Right ventricle myocardium inferior (tissue), 1 donor: ENCODE measurements at regions not wholly inside any gene's neighbourhood (a gene's known extent, or its start where the extent isn't known, plus 50 kb on each side); places are given as distances from the start of the nearest gene placed in this dataset.

Experiments
- ATAC-seq: fragments of 200-7000 bp; cut with Tn5 transposase; one replicate; pipeline ENCODE4 v1.9.1; 2020; ENCODE audit warnings: mild to moderate bottlenecking, moderate library complexity
- DNase-seq: peaks from one replicate; pipeline ENCODE4 v3.0.0; 2021; ENCODE audit errors: missing footprints
- intact Hi-C: fragments of 100-400 bp; cut with DNase I; formaldehyde crosslinking; loops from one replicate; pipeline ENCODE4 v1.11.0; 2022
- donor health status: DM: no; HTN: yes; CAD: no; lungs with severe emphysema.

GRCh38 chr5:58403822-58404433 lies 56.0 kb downstream of the PLK2 start:
- intact Hi-C loops: no loop called here
- no peak for DNase-seq
- no peak for ATAC-seq

- ATAC-seq (no peak), DNase-seq (no peak)
- intact Hi-C loops: no loop called here
These were observed 58.2 kb downstream of the PLK2 start for GRCh38 chr5:58401701-58402100.

GRCh38 chr5:58400737-58401136 lies 59.1 kb downstream of the PLK2 start:
- intact Hi-C loops: no loop called here
- no peak for DNase-seq
- peak; percentile 44 for ATAC-seq

- DNase-seq (no peak), ATAC-seq (no peak)
- intact Hi-C loops: no loop called here
These were observed 59.9 kb downstream of the PLK2 start for GRCh38 chr5:58399951-58400350.

GRCh38 chr5:58394339-58394738 lies 65.5 kb downstream of the PLK2 start:
- ATAC-seq (no peak), DNase-seq (no peak)
- intact Hi-C loops: no loop called here

- ATAC-seq (no peak), DNase-seq (no peak)
- intact Hi-C loops: no loop called here
These were observed 66.2 kb downstream of the PLK2 start for GRCh38 chr5:58393716-58394115.

- intact Hi-C loops: no loop called here
- DNase-seq (no peak), ATAC-seq (no peak)
These were observed 67.4 kb downstream of the PLK2 start for GRCh38 chr5:58392496-58392895.

- DNase-seq (no peak), ATAC-seq (no peak)
- intact Hi-C loops: no loop called here
These were observed 76.4 kb downstream of the PLK2 start for GRCh38 chr5:58383448-58383847.

- ATAC-seq: no peak
- intact Hi-C loops: no loop called here
- DNase-seq: no peak
These were observed 77.8 kb downstream of the PLK2 start for GRCh38 chr5:58382131-58382534.

GRCh38 chr5:58381566-58381965 lies 78.3 kb downstream of the PLK2 start:
- ATAC-seq (no peak), DNase-seq (no peak)
- intact Hi-C loops: no loop called here

GRCh38 chr5:58380655-58381054 lies 79.2 kb downstream of the PLK2 start:
- no peak for ATAC-seq
- intact Hi-C loops: no loop called here
- no peak for DNase-seq

GRCh38 chr5:58378613-58379390 lies 81.1 kb downstream of the PLK2 start:
- intact Hi-C loops: no loop called here
- DNase-seq (no peak), ATAC-seq (no peak)

GRCh38 chr5:58370606-58371005 lies 89.3 kb downstream of the PLK2 start:
- ATAC-seq (no peak), DNase-seq (no peak)
- intact Hi-C loops: no loop called here

- ATAC-seq (peak; percentile 69), DNase-seq (no peak)
- intact Hi-C loops: loop anchor here (10.0 kb wide), 1 partner anchor 85 kb away; no protein-coding TSS in a partner anchor
These were observed 90.2 kb downstream of the PLK2 start for GRCh38 chr5:58369513-58370190.

- intact Hi-C loops: loop anchor here (10.0 kb wide), 1 partner anchor 88 kb away; no protein-coding TSS in a partner anchor
- DNase-seq (no peak), ATAC-seq (peak; percentile 82)
These were observed 93.4 kb downstream of the PLK2 start for GRCh38 chr5:58366461-58366860.

GRCh38 chr5:58365791-58366190 lies 94.1 kb downstream of the PLK2 start:
- intact Hi-C loops: loop anchor here (10.0 kb wide), 1 partner anchor 89 kb away; no protein-coding TSS in a partner anchor

GRCh38 chr5:58363461-58364249 lies 96.2 kb downstream of the PLK2 start:
- ATAC-seq (no peak), DNase-seq (no peak)
- intact Hi-C loops: loop anchor here (10.0 kb wide), 1 partner anchor 91 kb away; no protein-coding TSS in a partner anchor

More at GRCh38 chr5:58365791-58366190, 94.1 kb downstream of the PLK2 start:
- DNase-seq: no peak
- ATAC-seq: no peak

GRCh38 chr5:58362135-58362534 lies 97.8 kb downstream of the PLK2 start:
- intact Hi-C loops: loop anchor here (10.0 kb wide), 1 partner anchor 93 kb away; no protein-coding TSS in a partner anchor
- DNase-seq (no peak), ATAC-seq (no peak)

- no peak for ATAC-seq
- intact Hi-C loops: loop anchor here (10.0 kb wide), 1 partner anchor 94 kb away; no protein-coding TSS in a partner anchor
- no peak for DNase-seq
These were observed 99.1 kb downstream of the PLK2 start for GRCh38 chr5:58360794-58361193.
